ENCODE measurements at regions not wholly inside any gene's neighbourhood (a gene's known extent, or its start where the extent isn't known, plus 50 kb on each side); places are given as distances from the start of the nearest gene placed in this dataset.

DNA sequence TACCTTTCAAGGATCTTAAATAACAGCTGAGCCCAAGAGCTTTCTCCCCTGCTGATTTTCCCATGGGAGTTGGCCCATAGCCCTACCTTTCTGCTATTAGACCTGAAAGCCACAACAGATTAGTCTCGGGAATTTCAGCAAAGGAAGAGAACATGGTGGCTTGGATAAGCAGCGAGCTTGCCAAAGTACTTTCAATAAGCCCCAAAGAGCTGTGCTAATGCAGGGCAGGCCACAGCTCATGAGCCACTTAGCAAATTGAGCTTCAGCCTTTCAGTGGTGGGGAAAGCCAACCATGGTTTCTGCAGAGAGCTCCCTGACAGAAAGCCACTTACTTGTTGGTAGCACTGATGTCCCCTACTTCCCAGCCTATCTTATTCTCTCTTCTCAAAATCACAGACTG, 217.8 kb upstream of the IRX5 start:
- TF ChIP-seq SIN3A (IDR thresholded peaks at IDR 0.05; ENCODE audit: borderline replicate concordance, insufficient read depth, low read length) = no peak
- no peak for TF ChIP-seq POLR2AphosphoS5 (IDR thresholded peaks at IDR 0.05; ENCODE audit: low read depth, low read length)
- no peak for TF ChIP-seq FOXP2 (optimal IDR thresholded peaks at IDR 0.05; ENCODE audit: borderline replicate concordance, extremely low read depth, extremely low read length, insufficient read depth)
- TF ChIP-seq TAF1 (IDR thresholded peaks at IDR 0.05; ENCODE audit: borderline replicate concordance, insufficient read depth, low read length) = no peak
- TF ChIP-seq, protein P1, sequence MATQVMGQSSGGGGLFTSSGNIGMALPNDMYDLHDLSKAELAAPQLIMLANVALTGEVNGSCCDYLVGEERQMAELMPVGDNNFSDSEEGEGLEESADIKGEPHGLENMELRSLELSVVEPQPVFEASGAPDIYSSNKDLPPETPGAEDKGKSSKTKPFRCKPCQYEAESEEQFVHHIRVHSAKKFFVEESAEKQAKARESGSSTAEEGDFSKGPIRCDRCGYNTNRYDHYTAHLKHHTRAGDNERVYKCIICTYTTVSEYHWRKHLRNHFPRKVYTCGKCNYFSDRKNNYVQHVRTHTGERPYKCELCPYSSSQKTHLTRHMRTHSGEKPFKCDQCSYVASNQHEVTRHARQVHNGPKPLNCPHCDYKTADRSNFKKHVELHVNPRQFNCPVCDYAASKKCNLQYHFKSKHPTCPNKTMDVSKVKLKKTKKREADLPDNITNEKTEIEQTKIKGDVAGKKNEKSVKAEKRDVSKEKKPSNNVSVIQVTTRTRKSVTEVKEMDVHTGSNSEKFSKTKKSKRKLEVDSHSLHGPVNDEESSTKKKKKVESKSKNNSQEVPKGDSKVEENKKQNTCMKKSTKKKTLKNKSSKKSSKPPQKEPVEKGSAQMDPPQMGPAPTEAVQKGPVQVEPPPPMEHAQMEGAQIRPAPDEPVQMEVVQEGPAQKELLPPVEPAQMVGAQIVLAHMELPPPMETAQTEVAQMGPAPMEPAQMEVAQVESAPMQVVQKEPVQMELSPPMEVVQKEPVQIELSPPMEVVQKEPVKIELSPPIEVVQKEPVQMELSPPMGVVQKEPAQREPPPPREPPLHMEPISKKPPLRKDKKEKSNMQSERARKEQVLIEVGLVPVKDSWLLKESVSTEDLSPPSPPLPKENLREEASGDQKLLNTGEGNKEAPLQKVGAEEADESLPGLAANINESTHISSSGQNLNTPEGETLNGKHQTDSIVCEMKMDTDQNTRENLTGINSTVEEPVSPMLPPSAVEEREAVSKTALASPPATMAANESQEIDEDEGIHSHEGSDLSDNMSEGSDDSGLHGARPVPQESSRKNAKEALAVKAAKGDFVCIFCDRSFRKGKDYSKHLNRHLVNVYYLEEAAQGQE (IDR thresholded peaks at IDR 0.05; ENCODE audit: insufficient read depth in 1 of 2, low read depth in 2 of 2, low read length in 2 of 2) = no peak

DNA sequence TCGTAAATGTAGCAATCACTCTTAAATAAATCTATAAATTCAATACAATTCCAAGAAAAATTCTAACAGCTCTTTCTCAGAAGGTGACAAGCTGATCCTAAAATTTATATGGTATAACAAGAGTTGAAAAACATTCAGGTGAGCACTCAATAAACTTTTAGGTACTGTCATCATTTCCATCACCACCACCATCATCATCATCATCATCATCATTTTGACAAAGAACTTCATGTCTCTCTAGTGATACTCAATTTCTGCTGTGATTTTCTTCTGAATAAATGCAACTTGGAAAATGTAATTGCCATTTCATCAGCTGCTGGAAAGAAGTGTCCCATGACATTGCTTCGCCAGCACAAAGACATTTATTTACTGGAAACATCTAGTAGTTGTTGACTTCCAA, 222.9 kb upstream of the IRX5 start:
- TF ChIP-seq FOXP2 (optimal IDR thresholded peaks at IDR 0.05; ENCODE audit: borderline replicate concordance, extremely low read depth, extremely low read length, insufficient read depth) (no peak), POLR2AphosphoS5 (IDR thresholded peaks at IDR 0.05; ENCODE audit: low read depth, low read length) (no peak), SIN3A (IDR thresholded peaks at IDR 0.05; ENCODE audit: borderline replicate concordance, insufficient read depth, low read length) (no peak), TAF1 (IDR thresholded peaks at IDR 0.05; ENCODE audit: borderline replicate concordance, insufficient read depth, low read length) (no peak)
- TF ChIP-seq, protein P1 (IDR thresholded peaks at IDR 0.05; ENCODE audit: insufficient read depth in 1 of 2, low read depth in 2 of 2, low read length in 2 of 2) = no peak

DNA sequence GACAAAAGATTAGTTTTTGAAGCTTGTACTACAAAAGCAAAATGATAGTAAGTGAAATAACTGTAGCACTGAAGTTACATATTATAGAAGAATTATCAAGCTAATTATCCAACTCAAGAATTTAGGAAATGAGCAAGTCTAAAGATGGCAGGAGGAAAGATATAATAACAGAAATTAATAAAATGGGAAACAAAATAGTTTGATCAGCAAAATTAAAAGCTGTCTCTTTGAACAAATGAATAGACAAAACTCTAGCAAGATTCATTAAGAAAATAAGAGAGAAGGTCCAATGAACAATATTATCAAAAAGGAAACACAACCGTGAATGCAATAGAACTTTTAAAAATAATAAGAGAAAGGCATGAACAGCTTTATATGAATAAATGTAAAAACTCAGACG, 224.3 kb upstream of the IRX5 start:
- TF ChIP-seq, protein P1 (IDR thresholded peaks at IDR 0.05; ENCODE audit: insufficient read depth in 1 of 2, low read depth in 2 of 2, low read length in 2 of 2) = no peak
- no peak for TF ChIP-seq POLR2AphosphoS5 (IDR thresholded peaks at IDR 0.05; ENCODE audit: low read depth, low read length)
- no peak for TF ChIP-seq TAF1 (IDR thresholded peaks at IDR 0.05; ENCODE audit: borderline replicate concordance, insufficient read depth, low read length)
- no peak for TF ChIP-seq SIN3A (IDR thresholded peaks at IDR 0.05; ENCODE audit: borderline replicate concordance, insufficient read depth, low read length)
- TF ChIP-seq FOXP2 (optimal IDR thresholded peaks at IDR 0.05; ENCODE audit: borderline replicate concordance, extremely low read depth, extremely low read length, insufficient read depth) = no peak

DNA sequence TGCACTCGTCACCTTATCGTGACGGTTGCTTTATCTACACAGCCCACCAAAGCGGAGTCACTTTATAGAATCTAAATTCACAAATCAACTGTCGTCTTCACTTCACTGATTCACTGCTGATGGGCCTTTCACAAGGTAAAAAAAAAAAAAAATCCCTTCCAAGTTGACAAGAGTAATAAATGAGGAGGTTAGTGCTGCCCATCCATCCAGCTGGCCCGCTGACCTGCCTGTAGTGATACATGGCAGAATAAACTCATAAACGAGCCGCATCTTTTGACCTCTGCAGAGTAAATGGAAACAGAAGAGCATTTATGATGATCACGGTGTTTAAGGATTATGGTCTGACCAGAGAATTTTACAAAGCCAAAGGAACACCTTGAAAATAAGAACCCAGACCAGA, 227.3 kb upstream of the IRX5 start:
- TF ChIP-seq SIN3A (IDR thresholded peaks at IDR 0.05; ENCODE audit: borderline replicate concordance, insufficient read depth, low read length) (no peak), FOXP2 (optimal IDR thresholded peaks at IDR 0.05; ENCODE audit: borderline replicate concordance, extremely low read depth, extremely low read length, insufficient read depth) (no peak), POLR2AphosphoS5 (IDR thresholded peaks at IDR 0.05; ENCODE audit: low read depth, low read length) (no peak), TAF1 (IDR thresholded peaks at IDR 0.05; ENCODE audit: borderline replicate concordance, insufficient read depth, low read length) (no peak)
- TF ChIP-seq, protein P1 (IDR thresholded peaks at IDR 0.05; ENCODE audit: insufficient read depth in 1 of 2, low read depth in 2 of 2, low read length in 2 of 2) = no peak

DNA sequence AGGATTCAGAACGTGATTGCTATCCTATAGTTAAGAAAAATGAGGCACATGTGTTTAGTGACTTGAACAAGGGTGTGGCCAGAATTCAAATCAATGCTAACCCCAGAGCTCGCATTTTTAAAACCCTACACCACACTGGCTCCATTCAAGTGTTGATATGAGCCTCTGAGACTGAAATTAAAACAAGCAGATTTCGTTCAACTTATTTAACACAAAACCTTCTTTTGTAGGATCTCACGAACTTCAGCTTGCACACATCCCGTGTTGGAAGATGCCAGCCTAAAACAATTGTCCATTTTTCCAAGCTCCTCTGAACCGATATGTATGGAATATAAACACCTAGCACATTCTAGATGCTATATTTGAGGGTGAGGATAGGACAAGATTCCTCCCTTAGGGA, 231.0 kb upstream of the IRX5 start:
- no peak for TF ChIP-seq FOXP2 (optimal IDR thresholded peaks at IDR 0.05; ENCODE audit: borderline replicate concordance, extremely low read depth, extremely low read length, insufficient read depth)
- TF ChIP-seq, protein P1 (IDR thresholded peaks at IDR 0.05; ENCODE audit: insufficient read depth in 1 of 2, low read depth in 2 of 2, low read length in 2 of 2) = no peak
- TF ChIP-seq TAF1 (IDR thresholded peaks at IDR 0.05; ENCODE audit: borderline replicate concordance, insufficient read depth, low read length) = no peak
- no peak for TF ChIP-seq POLR2AphosphoS5 (IDR thresholded peaks at IDR 0.05; ENCODE audit: low read depth, low read length)
- no peak for TF ChIP-seq SIN3A (IDR thresholded peaks at IDR 0.05; ENCODE audit: borderline replicate concordance, insufficient read depth, low read length)
